WERI-Rb-1 (cell line): ENCODE measurements at regions not wholly inside any gene's neighbourhood (a gene's known extent, or its start where the extent isn't known, plus 50 kb on each side); places are given as distances from the start of the nearest gene placed in this dataset.

Source experiments
- DNase-seq: peaks from one replicate; pipeline ENCODE4 v3.0.0-alpha.2; 2020
- H3K27ac ChIP-seq: fragments of 250-450 bp; sonication (Bioruptor Pico); 2 replicates; pipeline ENCODE4 v1.5.1; 2020; ENCODE audit warnings: mild to moderate bottlenecking, moderate library complexity
- H3K27me3 ChIP-seq: fragments of 250-450 bp; sonication (Bioruptor Pico); 2 replicates; pipeline ENCODE4 v1.5.1; 2021; ENCODE audit warnings: mild to moderate bottlenecking, low read depth, moderate library complexity; ENCODE audit not compliant: insufficient read depth, severe bottlenecking
- H3K36me3 ChIP-seq: fragments of 250-450 bp; sonication (Bioruptor Pico); 2 replicates; pipeline ENCODE4 v1.5.1; 2020; ENCODE audit warnings: mild to moderate bottlenecking, moderate library complexity
- H3K4me3 ChIP-seq: 2 replicates; pipeline ENCODE4 v1.5.1; 2011; ENCODE audit warnings: low read depth, mild to moderate bottlenecking, control low read depth, low read length
- H3K9me3 ChIP-seq: fragments of 250-450 bp; sonication (Bioruptor Pico); 2 replicates; pipeline ENCODE4 v1.5.1; 2021; ENCODE audit warnings: mild to moderate bottlenecking, moderate library complexity; ENCODE audit not compliant: severe bottlenecking
- TF ChIP-seq, protein P1 (sequence below): IDR thresholded peaks from 2 replicates; pipeline ENCODE4 v1.5.1; 2011; ENCODE audit warnings: low read depth, mild to moderate bottlenecking, control low read depth, inconsistent platforms, low read length

DNA sequence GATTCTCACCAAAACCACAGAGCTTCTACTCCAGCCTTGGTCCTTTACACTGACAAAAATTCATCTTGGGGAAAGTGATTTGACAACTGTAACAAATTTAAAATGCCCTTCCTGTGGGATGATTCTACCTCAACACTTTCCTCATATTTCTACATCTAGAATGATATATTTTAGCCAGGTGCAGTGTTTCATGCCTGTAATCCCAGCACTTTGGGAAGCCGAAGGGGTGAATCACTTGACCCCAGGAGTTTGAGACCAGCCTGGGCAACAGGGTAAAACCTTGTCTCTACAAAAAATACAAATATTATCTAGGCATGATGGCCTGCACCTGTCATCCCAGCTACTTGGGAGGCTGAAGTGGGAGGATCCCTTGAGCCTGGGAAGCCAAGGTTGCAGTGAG lies 408.6 kb downstream of the CDH7 start:
- Histone ChIP-seq H3K27ac (no peak overlapping the region), H3K9me3 (no peaks in the 10 kb centered on the region), H3K27me3 (no peaks in the 10 kb centered on the region), H3K36me3 (no peaks in the 10 kb centered on the region), H3K4me3 (no peak overlapping the region)
- DNase-seq = no peak
- TF ChIP-seq, protein P1, sequence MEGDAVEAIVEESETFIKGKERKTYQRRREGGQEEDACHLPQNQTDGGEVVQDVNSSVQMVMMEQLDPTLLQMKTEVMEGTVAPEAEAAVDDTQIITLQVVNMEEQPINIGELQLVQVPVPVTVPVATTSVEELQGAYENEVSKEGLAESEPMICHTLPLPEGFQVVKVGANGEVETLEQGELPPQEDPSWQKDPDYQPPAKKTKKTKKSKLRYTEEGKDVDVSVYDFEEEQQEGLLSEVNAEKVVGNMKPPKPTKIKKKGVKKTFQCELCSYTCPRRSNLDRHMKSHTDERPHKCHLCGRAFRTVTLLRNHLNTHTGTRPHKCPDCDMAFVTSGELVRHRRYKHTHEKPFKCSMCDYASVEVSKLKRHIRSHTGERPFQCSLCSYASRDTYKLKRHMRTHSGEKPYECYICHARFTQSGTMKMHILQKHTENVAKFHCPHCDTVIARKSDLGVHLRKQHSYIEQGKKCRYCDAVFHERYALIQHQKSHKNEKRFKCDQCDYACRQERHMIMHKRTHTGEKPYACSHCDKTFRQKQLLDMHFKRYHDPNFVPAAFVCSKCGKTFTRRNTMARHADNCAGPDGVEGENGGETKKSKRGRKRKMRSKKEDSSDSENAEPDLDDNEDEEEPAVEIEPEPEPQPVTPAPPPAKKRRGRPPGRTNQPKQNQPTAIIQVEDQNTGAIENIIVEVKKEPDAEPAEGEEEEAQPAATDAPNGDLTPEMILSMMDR = no peak

DNA sequence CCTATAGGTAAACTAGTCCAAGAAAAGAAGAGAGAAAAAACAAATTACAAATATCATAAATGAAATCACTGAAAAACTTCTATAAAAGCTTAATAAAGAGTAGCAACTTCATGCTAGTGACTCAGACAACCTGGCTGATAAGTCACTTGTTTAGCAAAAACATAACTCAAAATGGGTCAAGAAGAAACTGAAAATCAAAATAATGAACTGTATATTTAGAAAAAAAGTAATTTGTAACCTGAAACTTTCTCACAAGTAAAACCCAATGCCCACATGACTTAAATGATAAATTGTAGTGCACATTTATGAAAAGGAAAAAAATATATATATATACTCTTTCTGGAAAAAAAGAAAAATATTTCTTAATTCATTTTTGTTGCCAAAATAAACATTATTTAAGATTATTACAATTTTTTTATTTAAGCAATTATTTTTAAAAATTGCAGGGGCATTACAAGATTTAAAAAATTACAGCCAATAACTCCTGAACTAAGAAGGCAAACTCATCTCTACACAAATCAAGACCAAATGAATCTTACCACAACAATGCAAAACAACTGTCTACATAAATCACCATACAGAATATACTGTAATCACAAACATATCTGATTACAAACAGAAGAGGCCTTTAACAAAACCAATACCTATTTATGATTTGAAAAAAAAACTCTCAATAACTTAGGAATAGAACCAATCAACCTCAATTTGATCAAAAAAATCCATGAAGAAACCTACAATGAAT lies 406.3 kb downstream of the CDH7 start:
- H3K36me3 ChIP-seq = no peaks in the 10 kb centered on the region
- no peak overlapping the region for H3K4me3 ChIP-seq
- DNase-seq = no peak
- TF ChIP-seq, protein P1 = no peak
- no peak overlapping the region for H3K27ac ChIP-seq
- H3K9me3 ChIP-seq = no peaks in the 10 kb centered on the region
- no peaks in the 10 kb centered on the region for H3K27me3 ChIP-seq

DNA sequence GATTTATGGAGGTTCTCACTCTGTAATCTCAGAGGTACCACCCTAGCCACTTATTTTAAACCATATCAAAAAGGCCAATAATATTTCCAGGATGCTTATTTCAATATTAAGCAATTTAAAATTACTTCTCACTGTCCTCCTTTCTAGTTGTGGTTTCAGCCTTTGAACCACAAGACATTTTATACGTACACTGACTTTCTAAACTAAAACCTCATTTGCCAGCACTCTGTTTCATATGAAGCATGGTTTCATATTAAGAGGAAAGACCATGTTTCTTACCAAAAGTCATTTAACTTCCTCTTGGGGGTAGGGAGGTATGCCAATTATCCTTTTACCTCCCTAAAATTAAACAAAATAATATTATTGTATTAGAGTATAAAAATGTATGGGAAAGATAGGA lies 399.8 kb downstream of the CDH7 start:
- Histone ChIP-seq H3K9me3 (no peaks in the 10 kb centered on the region), H3K27me3 (no peaks in the 10 kb centered on the region), H3K36me3 (no peaks in the 10 kb centered on the region), H3K27ac (no peak overlapping the region), H3K4me3 (no peak overlapping the region)
- TF ChIP-seq, protein P1 = no peak
- DNase-seq = no peak

DNA sequence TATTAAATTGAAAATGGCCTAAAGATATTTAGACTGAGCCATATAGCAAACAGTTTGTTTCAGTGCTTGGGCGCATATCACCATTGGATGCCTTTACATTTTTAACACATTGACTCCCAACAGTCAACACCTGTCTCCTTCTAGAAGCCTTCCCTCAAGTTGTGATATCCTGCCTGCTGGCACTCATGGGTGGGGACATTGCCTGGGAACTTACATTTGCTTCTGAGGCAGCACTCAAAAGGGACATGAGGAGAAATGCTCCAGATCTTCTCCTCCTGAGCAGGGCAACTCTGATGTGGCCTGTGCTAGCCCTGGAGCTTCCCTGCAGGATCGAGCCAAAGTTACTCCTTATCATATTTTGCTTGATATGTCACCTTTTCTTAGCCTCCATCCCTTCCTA lies 392.2 kb downstream of the CDH7 start:
- Histone ChIP-seq H3K27ac (no peak overlapping the region), H3K36me3 (no peaks in the 10 kb centered on the region), H3K9me3 (no peaks in the 10 kb centered on the region), H3K27me3 (no peaks in the 10 kb centered on the region), H3K4me3 (no peak overlapping the region)
- DNase-seq = no peak
- TF ChIP-seq, protein P1 = no peak

DNA sequence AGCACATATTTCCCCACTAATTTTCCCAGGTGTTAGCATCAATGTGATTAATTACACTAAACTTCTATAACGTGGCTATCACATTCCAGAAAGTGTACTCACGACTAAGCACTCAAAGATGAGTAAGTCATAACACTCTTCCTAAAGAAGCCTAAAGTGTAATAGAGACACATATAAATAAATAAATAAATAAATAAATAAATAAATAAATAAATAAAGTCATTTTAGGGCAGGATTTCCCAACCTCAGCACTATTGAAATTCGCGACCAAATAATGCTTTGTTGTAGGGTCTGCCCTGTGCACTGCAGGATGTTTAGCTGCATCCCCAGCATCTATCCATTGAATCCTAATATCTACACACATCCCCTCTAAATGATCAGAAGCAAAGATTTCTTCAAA lies 390.9 kb downstream of the CDH7 start:
- Histone ChIP-seq H3K9me3 (no peaks in the 10 kb centered on the region), H3K27ac (no peak overlapping the region), H3K36me3 (no peaks in the 10 kb centered on the region), H3K27me3 (no peaks in the 10 kb centered on the region), H3K4me3 (no peak overlapping the region)
- DNase-seq = no peak
- TF ChIP-seq, protein P1 = no peak

DNA sequence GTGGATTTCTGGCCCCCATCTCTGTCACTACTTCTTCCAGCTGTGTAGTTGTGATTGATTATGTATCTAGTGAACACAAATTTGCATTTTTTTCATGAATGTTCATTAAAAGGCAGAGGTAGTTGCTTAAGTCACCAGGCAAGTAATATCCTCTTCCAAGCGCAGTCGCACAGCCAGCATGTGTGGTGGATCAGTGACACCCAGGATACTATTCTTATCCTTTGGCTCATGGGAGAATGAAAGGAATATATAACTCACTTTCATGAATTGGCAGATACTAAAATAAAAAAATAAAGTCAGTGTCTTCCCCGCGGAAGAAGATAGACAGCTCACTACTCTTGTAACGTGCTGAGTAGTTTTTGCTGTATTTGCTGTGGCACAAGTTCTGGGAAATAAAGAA lies 387.8 kb downstream of the CDH7 start:
- no peak overlapping the region for H3K27ac ChIP-seq

More for the DNA sequence above, 387.8 kb downstream of the CDH7 start:
- H3K4me3 ChIP-seq = no peak overlapping the region
- H3K9me3 ChIP-seq = no peaks in the 10 kb centered on the region
- H3K27me3 ChIP-seq = no peaks in the 10 kb centered on the region
- no peaks in the 10 kb centered on the region for H3K36me3 ChIP-seq
- DNase-seq = no peak
- TF ChIP-seq, protein P1 = no peak
